Fibroblast of lung (primary cell): ENCODE measurements at regions not wholly inside any gene's neighbourhood (a gene's known extent, or its start where the extent isn't known, plus 50 kb on each side); places are given as distances from the start of the nearest gene placed in this dataset.

Experiments used
- CTCF ChIP-seq, 2 donors: IDR thresholded peaks in 1 of 2; conservative IDR thresholded peaks in 1 of 2; 1 replicate in 1 of 2; 2 replicates in 1 of 2; pipeline ENCODE4 v1.5.1; 2011 to 2012; ENCODE audit warnings: low read length in 2 of 2, control low read depth in 1 of 2, inconsistent platforms in 1 of 2, low read depth in 1 of 2, mild to moderate bottlenecking in 1 of 2
- EZH2 ChIP-seq: IDR thresholded peaks from 2 replicates; pipeline ENCODE4 v1.5.1; 2012; ENCODE audit warnings: low read length, control low read depth, mild to moderate bottlenecking; ENCODE audit errors: missing control alignments

GRCh38 chr2:19574778-19575260 lies 216.4 kb upstream of the OSR1 start:
- TF ChIP-seq EZH2 (no peak), CTCF (conservative IDR thresholded peaks at IDR 0.05 in 1 of 2, IDR thresholded peaks at IDR 0.05 in 1 of 2; ENCODE audit: low read depth in 1 of 2, low read length in 2 of 2) (no peak)
